Posterior vena cava (tissue), 2 donors: ENCODE measurements at regions not wholly inside any gene's neighbourhood (a gene's known extent, or its start where the extent isn't known, plus 50 kb on each side); places are given as distances from the start of the nearest gene placed in this dataset.
A peak's percentile ranks its signal among the peaks of the same experiment; 100 is the strongest.

Experiments
- DNase-seq: peaks from one replicate; pipeline ENCODE4 v3.0.0-alpha.2; 2020; ENCODE audit warnings: low spot score
- intact Hi-C, 2 donors: fragments of 100-400 bp; cut with DNase I; formaldehyde crosslinking; loops; one replicate each; pipeline versions ENCODE4 v1.14.1 to v1.14.2; 2022 to 2023
- donor health status: DM: yes; HTN: yes; CAD: no.
- donor health status: DM: yes; HTN: yes; CAD: no.

DNA sequence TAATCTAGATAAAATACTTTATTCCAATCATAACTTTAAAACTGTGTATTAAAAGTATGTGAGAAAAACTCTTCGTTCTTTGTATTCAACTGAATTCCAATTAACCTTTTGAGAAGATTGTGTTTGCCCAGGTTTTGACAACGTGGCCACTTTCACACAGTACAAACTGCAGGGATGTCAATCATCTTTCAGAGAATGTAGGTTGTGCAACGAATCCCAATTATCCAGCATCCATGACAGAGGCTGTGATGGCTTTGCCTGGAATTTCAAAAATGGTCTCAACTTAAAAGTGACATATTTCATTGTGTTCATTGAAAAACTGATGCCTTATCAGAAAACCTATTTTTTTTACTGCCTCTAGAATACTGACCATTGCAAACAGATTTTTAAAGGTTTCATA is 615.1 kb upstream of the KCNMB2 start:
- intact Hi-C loops, result no loop called here
- no peak for DNase-seq

DNA sequence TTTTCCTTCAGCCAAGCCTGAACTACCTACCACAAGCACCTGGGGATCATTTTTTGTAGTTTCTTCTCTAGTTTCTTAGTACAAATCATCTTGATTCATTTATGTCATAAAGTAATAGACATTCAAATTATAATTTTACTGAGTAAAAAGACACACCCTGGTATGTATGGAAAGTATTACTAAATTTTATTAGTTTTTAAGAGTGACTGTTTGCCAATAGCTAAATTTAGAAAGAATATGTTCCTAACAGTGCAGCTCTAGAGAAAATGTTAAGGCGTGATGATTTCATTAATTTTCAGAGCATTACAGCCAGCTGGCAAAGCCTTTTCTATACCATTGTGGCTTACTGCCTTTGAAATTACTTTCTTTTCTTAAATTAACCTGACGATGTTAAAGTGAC is 612.0 kb upstream of the KCNMB2 start:
- DNase-seq, result no peak
- intact Hi-C loops, result no loop called here

DNA sequence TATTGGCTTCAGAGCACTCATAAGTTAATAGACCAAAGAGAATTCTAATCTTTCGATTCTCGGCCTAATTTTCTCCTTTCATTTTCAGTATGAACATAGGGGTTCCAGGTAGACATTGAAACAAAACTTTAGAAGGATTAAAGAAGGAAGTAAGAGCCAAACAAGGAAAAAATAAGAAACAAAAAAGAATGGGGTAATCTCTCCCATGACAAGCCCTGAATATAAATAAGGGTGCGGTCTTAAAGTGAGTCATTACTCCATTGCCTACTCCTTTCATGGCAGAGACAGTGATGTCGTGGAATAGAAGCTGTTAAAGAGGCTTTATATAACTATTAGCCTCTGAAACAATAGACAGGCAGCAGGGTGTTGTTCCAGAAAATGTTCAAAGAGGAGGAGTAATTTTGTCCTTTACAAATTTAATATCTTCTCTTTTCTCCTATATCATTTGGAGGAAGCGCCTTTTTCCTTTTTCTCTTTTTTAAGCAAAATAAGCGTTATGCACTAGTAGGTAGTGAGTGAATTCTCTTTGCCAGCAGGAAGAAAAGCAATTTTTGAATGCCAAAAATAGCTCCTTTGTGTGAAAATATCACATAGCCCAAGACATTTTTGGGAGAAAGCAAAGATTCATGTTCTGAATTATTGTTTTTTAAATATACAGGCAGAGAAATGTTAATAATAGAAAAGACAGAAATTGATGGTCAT is 607.9 kb upstream of the KCNMB2 start:
- no peak for DNase-seq

DNA sequence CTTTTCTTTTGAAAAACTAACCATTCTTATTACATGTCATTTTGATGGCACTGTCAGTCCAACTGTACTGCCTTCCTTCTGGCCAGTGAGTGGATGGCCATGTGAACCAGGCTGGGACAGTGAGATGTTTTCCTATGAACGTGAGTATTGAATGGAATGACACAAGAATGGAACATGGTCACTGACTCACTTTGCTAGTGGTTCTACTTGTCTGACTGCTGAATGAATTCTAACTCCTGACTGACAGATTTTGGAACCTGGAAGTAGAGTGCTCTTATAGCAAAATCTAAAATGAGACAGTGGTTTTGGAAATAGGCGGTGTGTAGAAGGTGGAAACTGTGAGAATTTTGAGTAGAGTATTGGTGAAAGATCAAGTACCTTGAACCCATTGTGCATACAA is 606.9 kb upstream of the KCNMB2 start:
- intact Hi-C loops, result no loop called here
- no peak for DNase-seq

More for the DNA sequence above, 607.9 kb upstream of the KCNMB2 start:
- intact Hi-C loops, result no loop called here

DNA sequence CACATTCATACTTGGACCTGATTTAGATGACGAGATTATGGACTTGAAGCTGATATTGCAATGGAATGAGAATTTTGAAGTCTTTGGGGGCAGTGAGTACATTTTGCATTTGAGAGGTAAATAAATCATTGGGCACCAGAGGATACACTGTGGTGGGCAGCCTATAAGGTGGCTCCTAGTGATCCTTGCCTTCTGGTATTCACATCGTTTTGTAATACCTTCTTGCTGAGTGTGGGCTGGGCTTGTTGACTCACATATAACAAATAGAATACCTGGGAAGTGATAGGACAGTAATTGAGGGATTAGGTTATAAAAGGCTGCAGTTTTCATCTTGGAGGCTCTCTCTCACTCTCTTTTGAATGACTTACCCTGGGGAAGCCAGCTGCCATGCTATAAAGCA is 605.5 kb upstream of the KCNMB2 start:
- intact Hi-C loops, result no loop called here
- DNase-seq, result no peak

DNA sequence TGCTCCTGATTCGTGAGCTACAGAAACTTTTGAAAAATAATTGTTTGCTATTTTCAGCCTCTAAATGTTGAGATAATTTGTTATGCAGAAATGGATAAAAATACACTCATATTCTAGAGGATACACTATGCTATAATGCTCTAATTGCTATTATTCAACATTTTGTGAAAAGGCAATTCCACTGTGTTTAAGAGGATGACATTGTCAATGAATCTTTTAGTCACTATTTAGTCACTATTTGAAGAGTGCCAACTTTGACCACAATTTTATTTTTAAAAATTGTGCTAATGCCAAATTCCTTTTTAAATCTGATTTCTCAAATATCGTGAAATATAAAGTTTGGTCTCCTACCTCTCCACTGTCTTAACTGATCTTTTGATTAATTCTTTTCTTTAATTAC is 604.9 kb upstream of the KCNMB2 start:
- no peak for DNase-seq
- intact Hi-C loops, result no loop called here

DNA sequence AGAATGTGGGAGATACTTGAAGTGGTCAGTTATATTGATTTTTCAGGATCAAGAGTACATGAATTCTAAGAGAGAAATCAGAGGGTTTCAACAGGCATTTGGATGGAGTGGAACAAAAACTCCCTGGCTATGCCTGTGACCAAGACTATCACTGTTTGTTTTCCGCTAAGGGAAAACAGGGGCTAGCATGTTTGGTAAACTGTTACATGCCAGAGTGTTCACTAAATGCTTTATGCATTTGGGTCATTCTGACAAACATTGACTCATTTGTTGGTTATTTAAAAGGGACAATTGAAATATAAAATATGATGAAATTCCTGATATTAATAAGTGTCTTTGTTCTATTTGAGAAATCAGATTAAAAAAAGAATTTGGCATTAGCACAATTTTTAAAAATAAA is 603.9 kb upstream of the KCNMB2 start:
- intact Hi-C loops, result no loop called here
- DNase-seq, result no peak

DNA sequence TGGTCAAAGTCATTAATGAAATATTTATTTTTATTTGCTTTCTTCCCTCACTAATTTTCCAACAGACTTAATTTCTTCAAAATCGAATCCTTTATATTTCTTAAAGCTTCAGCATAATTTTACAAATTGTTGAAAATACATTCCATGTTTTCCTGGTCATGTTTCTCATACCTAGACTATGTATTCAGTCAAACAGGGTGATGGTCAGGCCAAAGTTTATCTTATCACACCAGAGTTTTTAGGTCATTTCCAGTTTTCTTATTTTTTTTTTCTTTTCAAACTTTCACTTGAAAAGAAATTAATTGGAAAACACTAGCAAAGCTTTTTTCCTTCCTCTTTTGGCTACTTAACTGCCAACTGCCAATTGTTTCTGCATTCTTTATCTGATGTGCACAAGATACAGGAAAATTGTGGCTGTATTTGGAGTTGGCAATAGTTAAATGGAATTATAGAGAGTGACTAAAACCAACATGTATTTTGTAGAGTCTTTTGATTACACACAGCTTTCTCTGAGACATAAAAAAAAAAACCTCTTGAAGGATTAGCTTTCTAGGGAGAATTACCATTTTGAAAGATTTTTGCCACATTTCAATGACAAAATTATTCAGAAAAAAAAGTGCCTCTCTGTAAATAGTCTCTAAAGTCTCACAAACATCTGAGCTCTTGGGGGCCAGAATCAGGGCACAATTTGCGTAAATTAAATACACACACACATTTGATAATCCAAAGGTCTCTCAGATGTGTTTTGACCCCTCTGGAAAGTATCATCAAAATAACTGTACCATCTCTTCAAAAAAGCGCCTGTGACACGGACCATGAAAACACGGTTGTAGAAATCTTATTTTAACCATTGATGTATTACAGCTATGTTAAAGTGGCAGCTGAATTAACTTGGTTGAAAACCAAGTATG is 603.2 kb upstream of the KCNMB2 start:
- no peak for DNase-seq
- intact Hi-C loops, result no loop called here

DNA sequence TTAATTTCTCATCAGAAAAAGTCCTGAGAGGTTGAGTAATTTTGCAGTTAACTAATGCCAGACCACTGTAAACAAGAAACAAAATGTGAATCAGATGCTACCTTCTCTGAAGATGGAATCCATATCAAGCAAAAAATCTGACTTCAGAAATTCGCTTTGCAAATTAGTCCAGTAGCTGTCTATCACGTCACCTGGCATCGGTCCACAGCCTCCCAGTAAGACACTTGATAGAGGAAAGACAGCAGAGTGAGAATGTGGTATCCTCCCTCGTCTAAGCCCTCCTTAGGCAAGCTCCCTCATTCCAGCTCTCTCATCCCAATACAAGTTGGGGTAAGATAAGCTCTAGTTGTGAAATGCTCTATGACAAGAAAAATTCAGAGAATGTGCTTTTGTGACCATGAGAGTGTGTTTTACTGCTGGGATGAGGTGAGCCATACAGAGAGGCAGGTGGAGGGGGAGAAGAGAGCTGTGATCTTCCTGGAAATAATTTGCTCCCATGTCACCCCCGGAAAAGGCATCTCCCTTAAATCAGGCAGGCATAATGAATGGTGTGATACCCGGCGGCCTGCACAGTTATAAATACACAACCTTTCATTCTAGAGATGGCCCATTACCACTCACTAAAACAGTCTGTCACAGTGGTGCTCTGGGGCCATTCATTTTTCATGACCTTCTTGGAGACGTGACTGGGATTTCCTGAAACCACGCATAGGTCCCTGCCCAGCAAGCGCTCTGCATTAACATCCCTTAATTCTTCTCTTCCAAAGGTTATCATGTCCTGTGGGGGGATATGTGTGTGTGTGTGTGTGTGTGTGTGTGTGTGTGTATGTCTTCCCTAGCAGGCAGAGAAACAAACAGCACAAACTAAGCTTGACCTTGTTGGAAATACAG is 602.0 kb upstream of the KCNMB2 start:
- peak; percentile 72 for DNase-seq
- intact Hi-C loops, result no loop called here

DNA sequence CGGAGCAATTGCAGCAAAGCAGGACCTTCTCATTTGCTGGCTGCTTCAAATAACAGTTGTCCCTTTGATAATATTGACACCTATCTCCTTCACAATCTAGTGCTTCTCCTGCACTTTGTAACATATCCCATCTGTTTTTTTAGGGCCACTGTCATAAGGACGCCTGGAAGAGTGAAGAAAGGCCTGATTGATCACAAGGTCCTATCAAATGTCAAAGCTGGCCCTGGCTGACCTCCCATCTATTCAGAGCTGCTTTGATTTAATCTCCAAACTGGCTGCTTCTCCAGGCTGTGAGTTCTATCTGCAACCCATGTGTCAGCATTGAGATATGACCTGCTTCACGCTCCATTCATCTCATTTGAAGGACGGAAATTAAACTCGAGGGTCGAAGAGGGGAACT is 601.2 kb upstream of the KCNMB2 start:
- no peak for DNase-seq
- intact Hi-C loops, result no loop called here

DNA sequence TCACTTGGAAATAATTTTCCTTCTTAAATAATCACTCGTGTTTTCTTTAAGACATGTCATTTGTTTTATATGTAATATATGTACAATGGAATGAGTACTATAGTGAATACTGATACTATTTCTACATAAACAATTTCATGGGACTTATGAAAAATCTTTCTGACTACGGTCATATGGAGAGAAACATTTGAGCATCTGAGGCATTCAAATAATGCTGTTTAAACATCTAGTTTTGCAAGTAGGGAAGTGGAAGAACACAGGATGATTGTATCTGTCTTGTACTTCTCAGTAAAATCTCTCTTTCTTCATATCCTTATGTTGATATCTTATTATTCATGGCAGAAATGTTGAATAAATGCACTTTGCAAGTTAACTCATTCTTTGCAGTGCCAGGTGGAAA is 599.5 kb upstream of the KCNMB2 start:
- no peak for DNase-seq
- intact Hi-C loops, result no loop called here

DNA sequence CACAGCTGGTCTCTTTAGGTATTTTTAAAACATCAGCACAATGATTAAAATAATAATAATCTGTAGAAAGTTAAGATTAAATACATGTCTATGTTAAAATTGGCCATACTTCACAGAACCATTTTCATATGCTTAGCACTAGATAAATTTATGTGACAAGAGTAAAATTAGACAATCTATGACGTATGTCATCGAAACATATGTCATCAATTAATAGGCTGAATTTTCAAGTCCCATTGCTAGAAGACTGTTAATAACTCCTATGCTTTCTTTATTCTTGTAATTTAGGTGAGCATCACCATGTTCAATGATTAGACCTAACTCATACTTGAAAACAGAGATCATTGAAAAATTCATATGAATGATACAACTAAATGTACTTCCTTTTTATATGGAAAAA is 593.3 kb upstream of the KCNMB2 start:
- DNase-seq, result no peak
- intact Hi-C loops, result no loop called here

DNA sequence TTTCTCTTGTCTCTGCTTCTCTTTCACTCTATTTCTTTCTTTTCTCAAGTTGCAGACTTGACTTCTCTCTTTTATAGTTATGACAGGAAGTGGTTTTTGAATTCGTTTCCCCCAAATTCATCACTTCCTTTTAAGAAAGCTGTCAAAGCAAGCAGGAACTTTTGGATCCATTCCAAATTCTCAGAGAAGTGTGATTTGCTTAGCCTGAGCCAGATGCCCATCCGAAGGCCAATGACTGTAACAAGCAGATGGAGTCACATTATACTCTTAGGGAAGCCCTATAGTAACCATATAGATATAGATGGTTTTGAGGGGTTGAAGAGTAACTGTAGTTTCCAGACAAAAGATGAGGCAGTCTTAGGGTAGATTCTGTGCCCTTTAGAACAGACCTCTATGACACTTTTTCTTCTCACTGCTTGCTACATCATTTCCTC is 592.0 kb upstream of the KCNMB2 start:
- DNase-seq, result no peak
- intact Hi-C loops, result no loop called here

DNA sequence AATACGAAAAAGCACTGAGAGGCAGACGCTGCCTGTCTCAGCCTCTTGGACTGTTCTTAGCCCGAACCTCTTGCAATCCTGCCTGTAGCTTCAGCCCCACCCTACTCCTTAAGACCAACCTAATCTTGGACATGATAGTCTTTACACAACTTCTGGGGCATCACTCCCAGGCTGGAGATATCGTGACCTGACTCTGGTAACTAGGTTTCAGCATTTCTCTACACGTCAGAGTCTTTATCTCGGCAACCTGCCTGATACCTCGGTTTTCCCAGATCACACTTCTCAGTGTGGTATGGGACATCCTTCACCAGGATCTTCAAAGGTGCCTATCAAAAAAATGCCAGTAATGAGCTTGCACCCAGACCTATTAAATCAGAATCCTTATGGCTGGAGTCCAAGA is 590.2 kb upstream of the KCNMB2 start:
- no peak for DNase-seq
- intact Hi-C loops, result no loop called here

DNA sequence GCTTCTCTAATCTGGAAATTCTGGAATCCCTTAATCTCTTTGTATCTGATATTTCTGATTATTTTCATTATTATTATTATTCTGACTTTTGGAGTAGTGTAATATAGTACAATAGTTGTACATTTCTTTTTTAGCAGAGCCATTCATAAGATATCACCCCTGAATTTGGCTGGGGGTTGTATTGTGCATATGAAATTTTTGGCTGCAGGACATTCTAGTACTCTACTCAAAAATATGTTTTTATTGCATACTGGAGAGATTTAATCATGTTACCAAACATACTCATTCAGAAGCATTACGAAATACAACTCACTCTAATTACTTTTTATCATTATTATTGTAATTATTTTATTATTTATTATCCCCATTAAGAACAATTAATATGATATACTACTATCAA is 589.7 kb upstream of the KCNMB2 start:
- no peak for DNase-seq
- intact Hi-C loops, result no loop called here

DNA sequence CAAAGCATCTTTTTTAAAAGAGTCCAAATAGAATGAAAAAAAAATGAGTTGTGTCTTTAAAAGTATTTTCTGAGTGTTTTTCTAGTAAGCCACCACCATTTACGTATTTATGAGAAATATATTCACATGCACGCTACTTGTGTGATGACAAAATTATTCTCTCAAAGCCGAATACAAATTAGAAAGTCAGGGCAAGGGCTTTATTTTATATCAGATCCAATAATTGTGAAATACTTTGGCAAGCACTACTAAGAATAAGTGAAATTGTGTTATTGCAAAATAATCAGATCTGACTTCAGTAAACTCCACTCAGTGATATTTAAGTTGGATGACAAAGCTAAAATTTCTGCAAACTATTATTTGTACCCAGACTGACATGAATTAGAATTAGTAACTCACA is 589.3 kb upstream of the KCNMB2 start:
- intact Hi-C loops, result no loop called here
- no peak for DNase-seq

DNA sequence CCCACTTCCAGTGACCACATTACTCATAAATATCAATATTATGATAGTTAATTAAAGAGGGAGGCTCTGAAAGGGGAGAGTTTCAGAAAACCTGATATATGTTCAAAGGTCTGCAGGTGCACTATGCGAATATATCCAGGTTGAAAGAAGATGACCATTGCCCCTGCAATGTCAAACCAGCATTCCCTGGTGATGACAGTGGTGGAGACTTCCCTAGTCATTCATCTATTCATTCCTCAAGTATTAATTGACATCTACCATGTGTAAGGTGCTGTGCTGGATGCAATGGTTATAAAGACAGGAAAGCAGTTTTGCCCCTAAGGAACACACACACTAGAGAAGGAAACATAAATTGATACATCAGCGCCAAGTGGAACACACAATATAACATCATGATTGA is 588.3 kb upstream of the KCNMB2 start:
- intact Hi-C loops, result no loop called here
- no peak for DNase-seq

DNA sequence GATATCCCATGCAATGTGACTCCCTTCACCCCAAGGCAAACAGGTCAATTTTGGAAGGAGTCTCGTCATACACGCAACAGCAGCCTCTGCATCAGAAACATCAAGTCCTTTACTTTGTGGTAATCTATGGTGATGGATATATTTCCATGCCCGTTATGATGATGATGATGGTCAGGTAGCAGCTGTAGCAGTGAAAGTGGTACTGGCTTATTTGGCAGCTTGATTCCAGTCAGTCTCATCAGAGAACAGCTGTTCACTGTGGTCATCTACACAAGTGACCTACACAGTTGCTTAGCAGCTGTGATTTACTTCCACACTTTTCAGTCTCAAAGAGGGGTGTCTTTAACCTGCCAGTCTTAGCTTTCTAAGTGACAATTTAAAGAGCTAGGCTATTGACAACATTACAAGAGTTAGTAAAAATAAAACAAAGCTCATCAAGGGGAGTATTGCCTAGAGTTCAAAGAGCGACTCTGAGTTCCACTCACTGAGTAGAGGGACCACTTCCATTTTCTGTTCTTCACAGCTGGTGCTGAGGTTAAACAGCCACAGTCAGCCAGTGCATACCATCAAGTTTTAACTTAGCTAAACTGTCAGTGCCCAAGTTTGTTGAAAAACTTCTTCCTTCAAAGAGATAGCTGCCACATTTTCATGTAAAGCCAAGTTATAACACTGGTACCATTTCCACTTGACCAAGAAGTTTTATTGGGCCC is 587.4 kb upstream of the KCNMB2 start:
- intact Hi-C loops, result no loop called here
- no peak for DNase-seq

DNA sequence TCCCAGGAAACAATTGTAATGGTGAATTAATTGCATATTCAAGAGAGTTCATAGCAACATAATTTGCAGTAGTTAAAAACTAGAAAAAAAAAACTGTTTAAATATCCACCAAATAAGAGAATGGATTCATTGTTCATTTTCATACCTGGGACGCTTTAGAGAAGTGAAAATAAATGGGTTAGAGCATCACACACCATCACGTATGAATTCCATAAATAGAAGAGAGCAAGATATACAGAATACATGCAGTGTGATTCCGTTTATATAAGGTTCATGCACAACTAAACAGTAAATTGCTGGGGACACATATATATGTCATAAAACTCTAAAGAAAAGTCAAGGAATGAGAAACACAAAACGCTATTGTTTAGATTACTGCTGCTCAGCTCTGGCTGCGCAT is 577.0 kb upstream of the KCNMB2 start:
- DNase-seq, result no peak
- intact Hi-C loops, result no loop called here
